K562 (cell line): ENCODE measurements at regions not wholly inside any gene's neighbourhood (a gene's known extent, or its start where the extent isn't known, plus 50 kb on each side); places are given as distances from the start of the nearest gene placed in this dataset.
"Not testable (repeated sequence)": the region's sequence is repeated elsewhere in the genome, so short reads cannot be mapped to it uniquely, and the experiment has no call there.

ENCODE experiments used
- ATAC-seq: fragments of 200-7000 bp; cut with Tn5 transposase; 3 replicates; pipeline ENCODE4 v1.9.1; 2020; ENCODE audit warnings: moderate library complexity
- BruUV-seq: library from RNA; stranded (reverse); fragments of 400-500 nt; replicated peaks from 2 replicates; lab custom pipeline; 2021; lab: Mats Ljungman, UMichigan
- CTCF ChIA-PET: fragments of 300-600 bp; formaldehyde crosslinking; extraction: SDS; loops from one replicate; lab custom pipeline; 2021; ENCODE audit warnings: low intra/inter-chr PET ratio; lab: Yijun Ruan, JAX
- POLR2A ChIA-PET: fragments of 300-600, 350-650 bp; sonication (Branson Sonifier 250); formaldehyde crosslinking; extraction: SDS; loops from one replicate; lab custom pipeline; 2021; ENCODE audit warnings: antibody characterized with exemption, inconsistent platforms; lab: Yijun Ruan, JAX
- DNase-seq, 4 experiments: peaks; one replicate each; pipeline versions ENCODE4 v3.0.0 to v3.0.0-alpha.2; 2011 to 2018; ENCODE audit warnings: low spot score in 3 of 4, mixed read lengths in 3 of 4; ENCODE audit errors: extremely low read depth in 1 of 4
- FAIRE-seq: peaks from 2 replicates; lab custom pipeline; 2011; peaks lifted over from hg19 to GRCh38; lab: Jason Lieb, UNC
- H2AFZ ChIP-seq: 2 replicates; pipeline ENCODE4 v1.6.0; 2011; ENCODE audit warnings: low read depth, low read length, control low read depth, inconsistent platforms
- H3K27ac ChIP-seq: fragments of 200-600 bp; 3 replicates; pipeline ENCODE4 v1.8.0; 2011; ENCODE audit warnings: low read depth, mild to moderate bottlenecking, control low read depth, inconsistent platforms, low read length, moderate library complexity, mixed read lengths; ENCODE audit errors: extremely low read depth
- H3K27me3 ChIP-seq, 2 experiments: fragments of 300-600 bp in 1 of 2; 2 replicates in 1 of 2; 3 replicates in 1 of 2; pipeline versions ENCODE4 v1.6.0 to v1.8.0; 2011; ENCODE audit warnings: inconsistent platforms in 2 of 2, low read length in 2 of 2, mild to moderate bottlenecking in 1 of 2, mixed read lengths in 1 of 2, moderate library complexity in 1 of 2; ENCODE audit not compliant: control insufficient read depth in 2 of 2, insufficient read depth in 2 of 2
- H3K36me3 ChIP-seq: fragments of 300-600 bp; 3 replicates; pipeline ENCODE4 v1.8.0; 2011; ENCODE audit warnings: mild to moderate bottlenecking, low read length, inconsistent platforms; ENCODE audit not compliant: control insufficient read depth, insufficient read depth
- H3K4me1 ChIP-seq, 2 experiments: fragments of 200-600 bp in 1 of 2; replicated peaks in 1 of 2; 2 replicates in 1 of 2; 3 replicates in 1 of 2; pipeline versions ENCODE4 v1.5.1 to v1.8.0; 2011; ENCODE audit warnings: inconsistent platforms in 2 of 2, low read length in 2 of 2, mild to moderate bottlenecking in 1 of 2, mixed read lengths in 1 of 2, moderate library complexity in 1 of 2; ENCODE audit not compliant: control insufficient read depth in 2 of 2, insufficient read depth in 2 of 2
- H3K4me2 ChIP-seq: 2 replicates; pipeline ENCODE4 v1.6.1; 2011; ENCODE audit warnings: low read length, control low read depth, inconsistent platforms, mixed read lengths; ENCODE audit not compliant: insufficient read depth
- H3K4me3 ChIP-seq: fragments of 200-600 bp; sonication (generic), shearing (Covaris generic); 2 replicates; pipeline ENCODE4 v1.5.1; 2016; ENCODE audit warnings: control low read depth, inconsistent platforms
- H3K79me2 ChIP-seq: fragments of 200-600 bp; 3 replicates; pipeline ENCODE4 v1.8.0; 2011; ENCODE audit warnings: low read length, inconsistent platforms; ENCODE audit not compliant: control insufficient read depth, insufficient read depth
- H3K9ac ChIP-seq, 2 experiments: 2 replicates each; pipeline versions ENCODE4 v1.6.0 to v1.6.1; 2011; ENCODE audit warnings: low read depth in 2 of 2, low read length in 2 of 2, control low read depth in 1 of 2, inconsistent platforms in 1 of 2, mild to moderate bottlenecking in 1 of 2, mixed read lengths in 1 of 2; ENCODE audit not compliant: insufficient read depth in 1 of 2
- H3K9me1 ChIP-seq: one replicate; pipeline ENCODE4 v1.6.0; 2011; ENCODE audit warnings: inconsistent platforms, mild to moderate bottlenecking, low read length, moderate library complexity; ENCODE audit not compliant: control insufficient read depth, insufficient read depth
- H3K9me3 ChIP-seq: replicated peaks from 2 replicates; pipeline ENCODE4 v1.5.1; 2011; ENCODE audit warnings: low read depth, low read length, inconsistent platforms; ENCODE audit not compliant: control insufficient read depth, insufficient read depth
- H4K20me1 ChIP-seq: replicated peaks from 2 replicates; pipeline ENCODE4 v1.6.1; 2011; ENCODE audit warnings: low read length, inconsistent platforms, mixed read lengths; ENCODE audit not compliant: control insufficient read depth, insufficient read depth
- CHD2 ChIP-seq: IDR thresholded peaks from 2 replicates; pipeline ENCODE4 v1.6.1; 2011; ENCODE audit warnings: low read depth, low read length
- EGR1 ChIP-seq: fragments of 450-650 bp; conservative IDR thresholded peaks from 2 replicates; pipeline ENCODE4 v1.6.1; 2017; ENCODE audit warnings: mild to moderate bottlenecking
- RFX1 ChIP-seq: fragments of 450-650 bp; IDR thresholded peaks from 2 replicates; pipeline ENCODE4 v1.6.1; 2016; ENCODE audit warnings: mild to moderate bottlenecking, moderate library complexity
- SREBF1 ChIP-seq: fragments of 150-350 bp; IDR thresholded peaks from 2 replicates; pipeline ENCODE4 v1.6.1; 2014; ENCODE audit warnings: antibody characterized with exemption, low read depth, low read length, borderline replicate concordance
- TRIM25 ChIP-seq: fragments of 450-650 bp; IDR thresholded peaks from 2 replicates; pipeline ENCODE4 v1.7.0; 2016; ENCODE audit warnings: borderline replicate concordance
- XRCC4 ChIP-seq: IDR thresholded peaks from one replicate; pipeline ENCODE4 v1.6.1; 2011; ENCODE audit not compliant: insufficient read depth, insufficient read length; ENCODE audit errors: extremely low read depth
- ZBTB11 ChIP-seq, 3 experiments: fragments of 200-800 bp in 1 of 3; fragments of 250-450 bp in 1 of 3; fragments of 450-650 bp in 1 of 3; sonication (Bioruptor Pico) in 1 of 3; sonication (Bioruptor generic) in 1 of 3; formaldehyde crosslinking in 1 of 3; IDR thresholded peaks; 2 replicates each; pipeline versions ENCODE4 v1.6.1 to v1.8.0; 2016 to 2022; ENCODE audit warnings: mild to moderate bottlenecking in 2 of 3, missing genetic modification characterization in 2 of 3, missing compliant biosample characterization in 1 of 3, moderate library complexity in 1 of 3
- ZMIZ1 ChIP-seq, 2 experiments: fragments of 150-350 bp in 1 of 2; IDR thresholded peaks; 2 replicates each; pipeline ENCODE4 v1.6.1; 2012 to 2016; ENCODE audit warnings: low read depth in 2 of 2, low read length in 2 of 2, mild to moderate bottlenecking in 1 of 2, moderate library complexity in 1 of 2
- WGBS: fragments of 100-300 bp; shearing (Covaris generic); methylation state at CpG from one replicate; pipeline ENCODE4 v1.1.6; 2016; ENCODE audit warnings: low coverage, mixed read lengths; ENCODE audit not compliant: insufficient coverage; ENCODE audit errors: missing lambda C conversion rate; 5-methylcytosine and 5-hydroxymethylcytosine counted together
- in situ Hi-C: fragments of 300-500 bp; cut with MboI; formaldehyde crosslinking; loops from 4 replicates; pipeline ENCODE4 v1.15.0; 2018; ENCODE audit warnings: inconsistent platforms, mixed read lengths
- intact Hi-C: fragments of 100-400 bp; cut with micrococcal nuclease; formaldehyde crosslinking; loops from 2 replicates; pipeline ENCODE4 v1.14.2; 2022

GRCh38 chr17:52885882-52886281, 727.4 kb upstream of the CA10 start (continued):
- no peak for TF ChIP-seq SREBF1
- no peak for TF ChIP-seq TRIM25
- no peak for TF ChIP-seq ZMIZ1 (IDR thresholded peaks at IDR 0.05; ENCODE audit: low read depth in 2 of 2, low read length in 2 of 2)
- no peak for TF ChIP-seq RFX1
- TF ChIP-seq CHD2: no peak
- TF ChIP-seq XRCC4: no peak
- TF ChIP-seq ZBTB11 (CRISPR knock-in tag; IDR thresholded peaks at IDR 0.05): no peak
- no peak for TF ChIP-seq EGR1

DNA sequence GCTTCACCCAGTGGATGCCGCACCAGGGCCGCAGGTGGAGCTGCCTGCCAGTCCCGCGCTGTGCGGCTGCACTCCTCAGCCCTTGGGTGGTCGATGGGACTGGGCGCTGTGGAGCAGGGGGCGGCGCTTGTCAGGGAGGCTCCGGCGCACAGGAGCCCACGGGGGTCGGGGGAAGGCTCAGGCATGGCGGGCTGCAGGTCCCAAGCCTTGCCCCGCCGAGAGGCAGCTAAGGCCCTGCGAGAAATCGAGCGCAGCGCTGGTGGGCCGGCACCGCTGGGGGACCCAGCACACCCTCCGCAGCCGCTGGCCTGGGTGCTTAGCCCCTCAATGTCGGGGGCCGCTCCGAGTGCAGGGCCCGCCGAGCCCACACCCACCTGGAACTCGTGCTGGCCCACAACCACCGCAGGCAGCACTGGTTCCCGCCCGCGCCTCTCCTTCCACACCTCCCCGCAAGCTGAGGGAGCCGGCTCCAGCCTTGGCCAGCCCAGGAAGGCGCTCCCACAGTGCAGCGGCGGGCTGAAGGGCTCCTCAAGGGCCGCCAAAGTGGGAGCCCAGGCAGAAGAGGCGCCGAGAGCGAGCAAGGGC, 725.5 kb upstream of the CA10 start:
- 2% methylated on average over 28 of the region's 43 CpGs for WGBS

More for the DNA sequence above, 725.5 kb upstream of the CA10 start:
- H3K27me3 ChIP-seq, POLR2A ChIA-PET, H3K9me1 ChIP-seq, H3K27ac ChIP-seq, H3K4me2 ChIP-seq, H2AFZ ChIP-seq, DNase-seq, intact Hi-C loops, CTCF ChIA-PET, H3K36me3 ChIP-seq, H3K9ac ChIP-seq, H4K20me1 ChIP-seq, BruUV-seq, in situ Hi-C loops, ATAC-seq, FAIRE-seq, H3K79me2 ChIP-seq, H3K4me3 ChIP-seq, H3K9me3 ChIP-seq, H3K4me1 ChIP-seq: not testable (repeated sequence)
